Left ventricle myocardium inferior (tissue), 1 donor: ENCODE measurements at regions not wholly inside any gene's neighbourhood (a gene's known extent, or its start where the extent isn't known, plus 50 kb on each side); places are given as distances from the start of the nearest gene placed in this dataset.

Source experiments
- DNase-seq: peaks from one replicate; pipeline ENCODE4 v3.0.0-alpha.2; 2020
- H3K27ac ChIP-seq: fragments of 200-600 bp; replicated peaks from 2 replicates; pipeline ENCODE4 v1.8.0; 2021
- H3K27me3 ChIP-seq: fragments of 200-600 bp; 2 replicates; pipeline ENCODE4 v1.8.0; 2021; ENCODE audit warnings: low read depth
- H3K36me3 ChIP-seq: fragments of 200-600 bp; 2 replicates; pipeline ENCODE4 v1.8.0; 2021
- H3K4me1 ChIP-seq: fragments of 200-600 bp; 2 replicates; pipeline ENCODE4 v1.8.0; 2021
- H3K4me3 ChIP-seq: fragments of 200-600 bp; 2 replicates; pipeline ENCODE4 v1.8.0; 2021; ENCODE audit warnings: mild to moderate bottlenecking, moderate library complexity
- H3K9me3 ChIP-seq: fragments of 200-600 bp; replicated peaks from 2 replicates; pipeline ENCODE4 v1.8.0; 2021
- CTCF ChIP-seq: fragments of 200-600 bp; IDR thresholded peaks from 2 replicates; pipeline ENCODE4 v1.8.0; 2021; ENCODE audit warnings: antibody characterized with exemption, mild to moderate bottlenecking, borderline replicate concordance
- intact Hi-C: fragments of 100-400 bp; cut with micrococcal nuclease; formaldehyde crosslinking; loops from one replicate; pipeline ENCODE4 v1.11.0; 2022
- donor health status: DM: no; HTN: yes; CAD: no; lungs with severe emphysema.

- Histone ChIP-seq H3K4me1 (peaks cover 20% of the 10 kb centered on the region), H3K27ac (no peak overlapping the region), H3K4me3 (no peak overlapping the region), H3K27me3 (no peaks in the 10 kb centered on the region), H3K36me3 (no peaks in the 10 kb centered on the region), H3K9me3 (no peaks in the 10 kb centered on the region)
- intact Hi-C loops = no loop called here
- no peak for DNase-seq
- TF ChIP-seq CTCF = no peak
Observed at GRCh38 chr2:62424899-62425298, 81.1 kb downstream of the TMEM17 start.

GRCh38 chr2:62423883-62424458, 82.0 kb downstream of the TMEM17 start:
- intact Hi-C loops = no loop called here
- H3K36me3 ChIP-seq = no peaks in the 10 kb centered on the region
- H3K9me3 ChIP-seq = peaks cover 9% of the 10 kb centered on the region
- no peak for TF ChIP-seq CTCF
- DNase-seq = no peak
- no peak overlapping the region for H3K4me3 ChIP-seq
- H3K4me1 ChIP-seq = peaks cover 20% of the 10 kb centered on the region
- H3K27me3 ChIP-seq = no peaks in the 10 kb centered on the region
- no peak overlapping the region for H3K27ac ChIP-seq

GRCh38 chr2:62423235-62423634, 82.8 kb downstream of the TMEM17 start:
- DNase-seq = no peak
- H3K4me1 ChIP-seq = peaks cover 20% of the 10 kb centered on the region
- intact Hi-C loops = no loop called here
- H3K27me3 ChIP-seq = no peaks in the 10 kb centered on the region
- no peaks in the 10 kb centered on the region for H3K36me3 ChIP-seq
- no peak overlapping the region for H3K4me3 ChIP-seq
- no peak for TF ChIP-seq CTCF
- peaks cover 12% of the 10 kb centered on the region for H3K9me3 ChIP-seq
- H3K27ac ChIP-seq = no peak overlapping the region

GRCh38 chr2:62415518-62415917, 90.5 kb downstream of the TMEM17 start:
- DNase-seq = no peak
- Histone ChIP-seq H3K27me3 (no peaks in the 10 kb centered on the region), H3K4me1 (peaks cover 23% of the 10 kb centered on the region), H3K9me3 (peaks cover 12% of the 10 kb centered on the region), H3K27ac (no peak overlapping the region), H3K36me3 (no peaks in the 10 kb centered on the region), H3K4me3 (no peak overlapping the region)
- intact Hi-C loops = no loop called here
- TF ChIP-seq CTCF = no peak

GRCh38 chr2:62415019-62415431, 91.0 kb downstream of the TMEM17 start:
- Histone ChIP-seq H3K36me3 (no peaks in the 10 kb centered on the region), H3K9me3 (peaks cover 12% of the 10 kb centered on the region), H3K27me3 (no peaks in the 10 kb centered on the region), H3K4me1 (peaks cover 28% of the 10 kb centered on the region), H3K27ac (no peak overlapping the region), H3K4me3 (no peak overlapping the region)
- intact Hi-C loops = no loop called here
- no peak for TF ChIP-seq CTCF
- DNase-seq = no peak
